Skeletal muscle cell (primary cell): ENCODE measurements at regions not wholly inside any gene's neighbourhood (a gene's known extent, or its start where the extent isn't known, plus 50 kb on each side); places are given as distances from the start of the nearest gene placed in this dataset.

Experiments
- DNase-seq: peaks from one replicate; pipeline ENCODE4 v3.0.0-alpha.2; 2010; ENCODE audit warnings: low read depth
- H3K4me3 ChIP-seq: 2 replicates; pipeline ENCODE4 v1.5.1; 2011; ENCODE audit warnings: low read depth, mild to moderate bottlenecking, control low read depth, low read length, moderate library complexity

DNA sequence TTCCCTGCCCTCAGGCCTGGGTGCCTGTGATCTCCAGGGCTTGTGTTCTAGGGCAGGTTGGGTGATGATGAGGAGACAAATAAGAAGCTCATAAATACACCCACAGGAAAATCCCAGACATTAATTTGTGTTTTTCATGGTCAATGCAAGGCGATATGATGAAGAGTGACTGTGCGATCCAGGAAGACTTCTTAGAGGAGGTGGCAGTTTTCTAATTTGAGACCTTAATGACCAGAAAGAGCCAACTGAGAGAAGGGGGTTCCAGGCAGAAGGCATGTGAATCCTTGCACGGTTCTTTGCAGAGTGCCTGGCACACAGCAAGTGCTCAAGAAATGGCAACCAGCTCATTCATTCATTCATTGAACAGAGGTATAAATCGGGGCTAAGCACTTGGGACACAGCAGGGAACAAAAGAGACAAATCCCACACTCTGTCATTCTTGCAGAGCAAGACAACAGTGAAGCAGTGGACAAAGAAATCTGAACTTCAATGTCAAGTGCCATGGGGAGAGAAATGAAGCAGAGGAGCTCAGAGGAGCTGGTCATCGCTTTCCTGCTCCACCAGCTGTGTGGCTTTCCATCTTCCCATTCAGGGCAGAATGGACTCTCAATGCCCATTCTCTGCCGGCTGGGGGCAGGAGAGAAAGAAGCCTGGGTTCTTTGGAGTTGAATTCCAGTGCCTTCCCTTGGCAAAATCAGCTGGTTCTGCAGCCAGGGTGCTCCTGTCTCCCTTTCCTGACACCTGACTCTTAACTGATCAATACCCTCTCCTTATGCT, 128.3 kb downstream of the AACS start:
- DNase-seq, result no peak
- no peak overlapping the region for H3K4me3 ChIP-seq

DNA sequence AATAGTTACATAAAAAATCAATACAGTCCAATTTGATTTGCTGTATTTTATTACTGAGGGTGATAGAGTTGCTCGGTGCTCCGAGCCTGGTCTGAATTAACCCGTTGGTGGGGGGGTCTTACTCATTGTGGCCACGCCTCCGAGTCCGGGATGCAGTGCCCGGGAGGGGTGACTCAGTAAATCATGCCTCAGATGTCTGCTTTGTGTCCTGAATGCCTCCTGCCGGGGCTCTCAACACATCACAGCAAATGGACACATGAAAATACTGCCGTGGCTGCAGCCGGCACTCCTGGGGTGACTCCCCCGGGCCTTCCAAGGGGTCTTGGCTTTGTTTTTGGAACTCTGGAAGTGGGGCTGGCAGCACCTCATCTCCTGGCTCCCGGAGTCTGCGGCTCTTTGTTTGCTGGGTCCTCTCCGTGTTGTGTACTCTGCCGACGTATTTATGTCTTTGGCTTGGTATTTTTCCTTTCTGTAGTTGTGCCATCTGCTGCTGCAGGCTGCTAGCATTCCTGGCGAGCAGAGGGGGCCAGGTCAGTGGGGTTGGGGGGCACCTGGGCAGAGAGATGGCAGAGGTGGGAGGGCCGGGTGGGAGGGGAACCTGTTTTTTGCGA, 129.0 kb downstream of the AACS start:
- no peak overlapping the region for H3K4me3 ChIP-seq
- DNase-seq, result no peak

DNA sequence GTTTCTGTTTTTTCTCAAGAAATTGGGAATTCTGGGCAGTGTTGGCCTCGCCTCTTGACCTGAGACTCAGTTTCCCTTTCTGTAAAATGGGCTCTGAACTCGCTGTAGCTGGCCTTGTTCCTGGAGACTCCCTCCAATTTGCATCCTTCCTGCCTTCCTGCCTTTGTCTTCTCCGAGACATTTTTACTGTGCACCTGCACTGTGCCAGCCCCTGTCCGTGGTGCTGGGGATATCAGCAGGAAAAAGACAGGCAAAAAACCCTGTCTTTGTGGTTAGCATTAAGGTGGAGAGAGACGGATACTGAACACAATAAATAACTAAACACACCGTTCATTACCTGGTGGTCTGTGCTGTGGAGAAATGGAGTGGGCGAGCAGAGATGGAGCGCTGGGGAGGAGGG, 129.8 kb downstream of the AACS start:
- no peak overlapping the region for H3K4me3 ChIP-seq
- no peak for DNase-seq

DNA sequence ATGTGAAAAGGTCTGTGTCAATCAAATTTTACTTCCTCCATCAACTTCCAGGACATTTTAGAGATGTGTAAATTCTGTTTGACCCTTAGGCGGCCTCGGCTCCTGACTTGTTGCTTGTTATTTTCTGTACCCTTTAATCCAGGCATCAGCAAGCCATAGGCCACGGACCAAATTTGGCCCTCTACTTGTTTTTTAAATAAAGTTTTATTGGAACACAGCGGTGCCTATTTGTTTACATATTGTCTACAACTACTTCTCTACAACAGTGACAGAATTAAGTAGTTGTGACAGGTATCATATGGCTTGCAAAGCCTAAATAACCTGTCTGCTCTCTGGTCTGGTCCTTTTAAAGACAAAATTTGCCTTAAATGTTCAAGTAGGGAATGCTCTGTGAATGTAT, 132.1 kb downstream of the AACS start:
- no peak for DNase-seq
- H3K4me3 ChIP-seq, result no peak overlapping the region

DNA sequence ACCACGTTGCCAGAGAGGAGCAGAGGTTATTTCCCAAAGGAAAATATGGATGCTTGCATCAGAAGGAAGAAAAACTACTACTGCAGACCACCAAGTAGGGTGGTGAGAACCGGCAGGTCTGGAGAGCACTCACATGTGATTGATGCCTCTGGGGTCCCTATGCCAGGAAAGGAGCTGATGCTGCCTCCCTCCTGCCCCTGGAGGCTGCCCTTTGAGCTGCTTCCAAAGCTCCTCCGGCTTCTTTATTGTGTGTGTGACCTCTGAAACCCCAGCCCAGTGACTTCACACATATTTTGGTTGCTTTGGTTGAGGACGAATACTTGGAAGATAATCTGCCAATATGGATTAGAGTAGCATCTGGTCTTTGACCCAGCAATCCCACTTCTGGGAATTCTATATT, 133.4 kb downstream of the AACS start:
- no peak overlapping the region for H3K4me3 ChIP-seq
- DNase-seq, result no peak

DNA sequence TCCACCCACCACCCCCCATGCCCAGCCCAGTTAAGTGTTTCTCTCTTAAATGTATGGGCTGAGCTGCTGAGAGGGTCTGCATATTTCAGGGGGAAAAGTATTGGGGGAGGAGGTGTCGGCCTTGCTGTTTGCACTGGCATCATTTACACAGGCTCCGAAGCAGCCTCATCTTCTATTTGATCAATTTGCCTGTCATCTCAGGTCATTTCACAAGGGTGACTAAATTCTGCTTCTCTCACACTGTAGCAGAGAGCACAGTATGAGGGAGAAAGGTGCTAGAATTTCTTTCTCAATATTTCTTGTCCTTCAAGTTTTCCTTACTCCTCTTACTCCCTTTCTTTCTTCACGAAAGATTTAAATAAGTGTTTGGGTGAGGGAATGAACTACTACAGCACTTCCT, 135.9 kb downstream of the AACS start:
- H3K4me3 ChIP-seq, result no peak overlapping the region
- no peak for DNase-seq

DNA sequence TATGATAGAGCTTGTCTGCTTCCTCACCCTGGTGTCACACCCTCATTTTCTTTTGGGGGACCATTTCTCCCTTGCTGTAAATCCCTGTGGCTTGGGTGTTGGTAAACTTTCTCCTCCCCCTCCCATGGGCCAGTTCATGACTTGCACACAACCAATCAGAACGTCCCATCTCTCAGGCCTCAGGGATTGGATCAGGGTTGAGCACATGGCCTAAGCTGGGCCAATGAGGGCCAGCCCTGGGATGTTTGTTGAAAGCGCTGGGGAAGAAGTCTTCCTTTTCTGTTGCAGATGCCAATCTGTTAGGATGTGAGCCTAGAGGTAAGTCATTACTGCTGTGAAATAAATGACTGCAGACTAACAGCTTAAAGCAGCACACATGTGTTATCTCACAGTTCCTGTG, 136.7 kb downstream of the AACS start:
- DNase-seq, result no peak
- H3K4me3 ChIP-seq, result no peak overlapping the region

DNA sequence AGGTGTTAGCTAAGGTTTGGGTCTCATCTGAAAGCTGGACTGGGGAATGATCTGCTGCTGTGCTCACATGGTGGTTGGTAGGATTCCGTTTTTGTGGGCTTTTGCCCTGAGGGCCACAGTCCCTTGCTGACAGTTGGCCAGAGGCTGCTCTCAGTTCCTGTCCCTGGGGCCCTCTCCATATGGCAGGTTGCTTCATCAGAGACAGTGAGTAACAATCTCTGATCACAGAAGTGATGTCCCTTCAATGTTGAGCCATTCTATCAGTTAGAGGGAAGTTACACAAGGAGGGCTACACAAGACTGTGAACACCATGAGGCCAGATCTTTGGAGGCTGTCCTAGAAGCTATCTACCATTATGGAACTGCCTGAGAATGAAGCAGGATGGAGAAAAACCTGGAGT, 137.2 kb downstream of the AACS start:
- no peak overlapping the region for H3K4me3 ChIP-seq

DNA sequence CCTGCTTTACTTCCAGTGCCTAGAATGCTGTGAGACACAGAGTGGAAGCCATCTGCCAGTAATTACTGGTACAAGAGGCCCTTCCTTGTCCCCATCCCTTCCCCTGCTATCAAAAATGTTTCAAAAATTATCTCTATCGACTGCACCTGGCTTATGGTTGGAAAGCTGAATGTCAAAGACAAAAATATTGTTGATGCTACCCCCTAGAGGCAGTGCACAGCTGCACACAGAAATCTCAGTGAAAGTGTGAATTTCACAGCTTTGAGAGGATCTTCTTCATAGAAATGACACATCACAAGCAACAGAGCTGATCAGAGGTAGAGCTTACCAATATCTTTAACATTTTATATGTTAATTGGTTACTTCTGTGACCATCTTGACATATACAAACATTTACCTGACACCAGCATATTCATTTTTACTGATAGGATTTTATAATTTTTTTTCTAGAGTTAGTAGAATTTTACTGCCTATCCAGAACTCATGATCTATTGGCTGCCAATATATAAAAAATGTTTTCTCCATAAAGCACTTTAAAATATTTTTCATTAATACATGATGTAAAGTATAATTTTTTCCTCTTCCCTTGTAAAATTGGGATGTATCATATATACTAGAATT, 138.0 kb downstream of the AACS start:
- H3K4me3 ChIP-seq, result no peak overlapping the region
- no peak for DNase-seq

More for the DNA sequence above, 137.2 kb downstream of the AACS start:
- no peak for DNase-seq

DNA sequence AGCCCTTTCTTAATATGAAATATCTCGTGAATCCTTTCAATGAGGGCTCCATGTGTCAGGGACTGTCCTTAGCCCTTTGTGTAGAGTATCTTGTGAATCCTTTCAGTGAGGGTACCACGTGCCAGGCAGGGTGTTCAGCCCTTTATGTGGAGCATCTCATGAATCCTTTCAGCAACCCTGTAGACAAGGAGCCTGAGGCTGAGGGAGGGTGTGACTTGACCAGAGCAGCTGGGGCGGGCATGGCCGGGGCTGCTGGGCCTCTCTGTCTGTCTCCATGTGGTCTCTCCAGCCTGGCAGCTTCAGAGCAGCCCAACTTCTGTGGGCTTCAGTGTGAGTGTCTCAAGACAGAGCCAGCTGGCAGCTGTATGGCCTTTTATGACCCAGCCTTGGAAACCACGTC, 140.2 kb downstream of the AACS start:
- no peak for DNase-seq
- H3K4me3 ChIP-seq, result no peak overlapping the region

DNA sequence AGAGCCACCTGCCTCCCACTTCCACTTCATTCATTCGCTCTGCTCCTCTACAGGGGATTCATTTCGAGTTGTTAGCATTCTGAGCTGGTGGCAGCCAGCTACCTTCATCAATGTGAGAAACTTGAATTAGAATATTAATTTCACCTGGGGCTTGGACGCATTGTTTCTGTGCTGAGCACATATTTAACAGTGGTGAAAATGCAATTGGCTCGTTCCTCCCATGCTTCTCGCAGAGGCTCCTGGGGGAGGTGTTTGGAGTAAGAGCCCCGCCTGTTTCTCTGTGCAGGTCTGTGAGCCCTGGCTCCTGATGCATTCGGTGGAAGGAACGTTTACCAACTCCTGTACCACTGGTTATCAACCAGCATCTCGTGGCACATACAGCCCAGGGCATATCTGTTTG, 141.5 kb downstream of the AACS start:
- H3K4me3 ChIP-seq, result no peak overlapping the region
- no peak for DNase-seq

DNA sequence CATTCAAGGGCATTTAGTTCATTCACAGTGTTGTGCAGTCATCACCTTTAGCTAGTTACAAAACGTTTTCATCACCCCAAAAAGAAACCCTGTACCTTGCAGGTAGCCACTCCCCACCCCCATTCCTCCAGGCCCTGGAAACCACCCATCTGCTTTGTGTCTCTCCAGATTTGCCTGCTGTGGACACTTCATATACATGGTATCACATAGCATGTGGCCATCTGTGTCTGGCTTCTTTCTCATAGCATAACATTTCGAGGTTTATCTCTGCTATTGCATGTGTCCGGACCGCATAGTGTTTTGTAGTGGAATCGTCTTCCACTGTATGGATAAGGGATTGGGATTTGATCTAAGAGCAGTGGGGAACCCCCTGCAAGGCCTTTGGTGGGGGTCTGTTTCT, 143.1 kb downstream of the AACS start:
- H3K4me3 ChIP-seq, result no peak overlapping the region
- DNase-seq, result no peak

DNA sequence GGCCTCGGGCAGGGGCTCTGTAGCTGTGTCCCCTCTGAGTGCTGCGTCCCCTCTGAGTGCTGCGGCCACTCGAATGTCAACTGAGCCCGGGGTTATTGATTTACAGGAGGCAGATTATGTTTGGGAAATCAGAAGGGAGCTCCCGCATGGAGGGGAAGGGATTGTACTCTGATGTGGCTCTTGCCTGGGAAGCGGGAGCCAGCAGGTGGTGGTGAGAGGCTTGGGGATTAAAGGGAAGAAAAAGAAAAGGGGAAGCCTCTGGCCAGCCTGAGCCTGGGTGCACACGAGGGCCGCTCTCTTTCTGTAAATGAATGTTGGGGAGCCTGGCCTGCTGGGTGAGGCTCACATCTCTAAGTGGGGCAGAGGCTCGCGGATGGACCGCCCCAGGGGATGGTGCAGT, 143.7 kb downstream of the AACS start:
- DNase-seq, result no peak
- H3K4me3 ChIP-seq, result no peak overlapping the region

DNA sequence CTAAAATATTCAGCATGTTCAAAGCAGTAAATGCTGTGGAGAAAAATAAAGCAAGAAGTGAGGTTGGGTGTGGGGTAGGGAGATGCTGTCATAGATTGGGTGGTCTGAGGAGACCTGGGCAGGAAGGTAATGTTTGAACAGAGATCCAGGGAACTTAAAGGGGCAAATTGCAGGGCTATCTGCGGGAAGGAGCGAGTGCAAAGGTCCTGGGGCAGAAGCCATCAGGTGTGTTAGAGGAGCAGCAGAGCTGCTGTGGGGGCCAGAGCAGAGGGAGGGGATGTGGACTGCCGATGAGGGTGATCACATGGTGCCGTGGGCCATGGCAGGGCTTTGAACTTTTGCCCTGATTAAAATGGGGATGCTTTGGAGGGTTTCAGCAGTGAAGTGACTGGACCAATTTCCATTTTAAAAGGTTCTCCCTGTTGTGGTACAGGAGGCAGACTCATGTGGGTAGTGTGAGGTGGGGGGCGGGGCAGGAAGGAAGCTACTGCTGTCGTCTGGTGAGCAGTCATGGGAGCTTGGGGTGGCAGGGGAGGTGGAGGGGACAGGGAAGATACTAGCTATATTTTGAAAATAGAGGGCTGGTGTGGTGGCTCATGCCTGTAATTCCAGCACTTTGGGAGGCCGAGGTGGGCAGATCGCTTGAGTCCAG, 145.0 kb downstream of the AACS start:
- no peak overlapping the region for H3K4me3 ChIP-seq
- DNase-seq, result no peak

DNA sequence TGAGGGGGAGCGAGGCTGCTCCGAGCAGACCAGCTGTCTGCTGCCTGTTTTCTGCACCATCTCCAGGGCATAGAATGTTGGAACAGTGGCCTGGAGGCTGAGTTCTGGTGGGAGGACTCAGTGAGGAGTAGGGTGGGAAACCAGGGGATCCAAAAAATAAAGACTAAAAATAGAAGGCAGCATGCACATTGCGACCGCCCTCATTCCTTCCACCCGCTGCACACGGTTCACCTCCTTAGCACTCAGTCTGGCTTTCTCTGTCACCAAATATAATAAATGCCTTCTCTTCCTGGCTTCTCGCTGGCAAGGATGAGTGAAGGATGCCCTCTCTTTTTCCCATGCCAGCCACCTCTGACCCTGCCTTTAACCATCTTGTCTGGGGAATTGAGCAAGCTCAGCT, 146.2 kb downstream of the AACS start:
- H3K4me3 ChIP-seq, result no peak overlapping the region
- DNase-seq, result no peak

DNA sequence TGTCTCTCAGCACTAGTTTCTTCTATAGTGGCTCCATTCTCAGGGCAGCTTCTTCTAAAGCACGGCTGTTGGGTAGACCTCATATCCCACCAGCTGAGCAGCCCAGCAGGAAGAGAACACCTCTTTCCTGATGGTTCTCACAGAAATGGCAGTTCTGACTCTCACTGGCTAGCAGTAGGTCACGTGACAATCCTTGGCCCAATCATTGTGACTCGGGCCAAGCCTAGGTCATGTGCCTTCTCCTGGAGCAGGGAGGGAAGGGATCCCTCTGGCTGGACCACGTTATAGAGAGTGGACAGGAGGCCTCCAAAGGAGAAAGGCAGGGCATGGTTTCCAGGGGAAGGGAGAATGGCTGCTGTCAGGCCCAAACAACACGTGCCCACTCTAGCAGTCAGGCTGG, 149.1 kb downstream of the AACS start:
- DNase-seq, result no peak
- no peak overlapping the region for H3K4me3 ChIP-seq

DNA sequence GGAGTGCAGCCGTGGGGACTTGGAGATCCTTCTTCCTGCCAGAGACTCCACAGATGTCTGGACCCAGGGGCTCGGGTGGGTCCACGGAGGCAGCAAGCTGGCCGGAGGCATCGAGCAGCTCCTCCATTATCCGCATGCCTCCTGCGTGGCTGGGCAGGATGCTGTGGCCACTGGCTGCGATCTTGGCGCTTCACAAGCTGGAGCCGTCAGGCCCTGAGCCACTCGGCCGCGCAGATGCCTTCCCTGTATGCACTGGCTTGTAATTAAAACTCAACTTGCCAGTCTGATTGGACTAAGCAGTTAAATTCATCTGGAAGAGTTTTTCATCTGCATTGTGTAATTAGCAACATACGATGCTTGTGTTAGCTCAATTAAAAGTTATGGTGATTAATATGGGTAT, 151.5 kb downstream of the AACS start:
- DNase-seq, result no peak

DNA sequence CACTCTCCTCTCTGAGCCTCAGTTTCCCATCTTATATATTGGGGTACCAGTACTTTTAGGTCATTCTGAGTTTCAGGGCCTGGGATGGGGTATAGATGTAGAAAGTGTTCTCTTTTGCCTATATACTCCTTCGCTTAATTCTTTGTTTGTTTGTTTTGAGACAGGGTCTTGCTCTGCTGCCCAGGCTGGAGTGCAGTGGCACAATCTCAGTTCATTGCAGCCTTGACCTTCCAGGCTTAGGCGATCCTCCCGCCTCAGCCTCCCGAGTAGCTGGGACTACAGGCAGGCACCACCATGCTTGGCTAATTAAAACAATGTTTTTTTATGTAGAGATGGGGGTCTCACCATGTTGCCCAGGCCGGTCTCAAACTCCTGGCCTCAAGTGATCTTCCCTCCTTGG, 152.1 kb downstream of the AACS start:
- H3K4me3 ChIP-seq, result no peak overlapping the region
- DNase-seq, result no peak

More for the DNA sequence above, 151.5 kb downstream of the AACS start:
- H3K4me3 ChIP-seq, result no peak overlapping the region

DNA sequence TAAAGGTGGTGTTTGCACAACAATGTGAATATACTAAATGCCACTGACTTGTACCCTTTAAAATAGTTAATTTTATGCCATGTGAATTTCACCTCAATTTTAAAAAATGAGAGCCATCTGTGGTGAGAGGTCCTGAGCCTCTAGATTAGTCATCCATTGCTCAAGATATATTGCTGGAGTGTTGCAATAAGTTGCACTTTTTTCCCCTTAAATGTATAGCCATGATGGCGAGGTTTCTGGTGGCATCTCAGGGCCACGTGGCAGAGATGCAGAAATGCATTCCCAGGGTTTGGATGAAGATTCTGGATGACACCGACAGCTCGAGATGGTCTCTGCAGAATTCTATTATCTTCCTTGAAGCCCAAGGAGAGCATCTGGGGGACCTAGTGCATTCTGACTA, 153.7 kb downstream of the AACS start:
- H3K4me3 ChIP-seq, result no peak overlapping the region
- peak; percentile 50 for DNase-seq

DNA sequence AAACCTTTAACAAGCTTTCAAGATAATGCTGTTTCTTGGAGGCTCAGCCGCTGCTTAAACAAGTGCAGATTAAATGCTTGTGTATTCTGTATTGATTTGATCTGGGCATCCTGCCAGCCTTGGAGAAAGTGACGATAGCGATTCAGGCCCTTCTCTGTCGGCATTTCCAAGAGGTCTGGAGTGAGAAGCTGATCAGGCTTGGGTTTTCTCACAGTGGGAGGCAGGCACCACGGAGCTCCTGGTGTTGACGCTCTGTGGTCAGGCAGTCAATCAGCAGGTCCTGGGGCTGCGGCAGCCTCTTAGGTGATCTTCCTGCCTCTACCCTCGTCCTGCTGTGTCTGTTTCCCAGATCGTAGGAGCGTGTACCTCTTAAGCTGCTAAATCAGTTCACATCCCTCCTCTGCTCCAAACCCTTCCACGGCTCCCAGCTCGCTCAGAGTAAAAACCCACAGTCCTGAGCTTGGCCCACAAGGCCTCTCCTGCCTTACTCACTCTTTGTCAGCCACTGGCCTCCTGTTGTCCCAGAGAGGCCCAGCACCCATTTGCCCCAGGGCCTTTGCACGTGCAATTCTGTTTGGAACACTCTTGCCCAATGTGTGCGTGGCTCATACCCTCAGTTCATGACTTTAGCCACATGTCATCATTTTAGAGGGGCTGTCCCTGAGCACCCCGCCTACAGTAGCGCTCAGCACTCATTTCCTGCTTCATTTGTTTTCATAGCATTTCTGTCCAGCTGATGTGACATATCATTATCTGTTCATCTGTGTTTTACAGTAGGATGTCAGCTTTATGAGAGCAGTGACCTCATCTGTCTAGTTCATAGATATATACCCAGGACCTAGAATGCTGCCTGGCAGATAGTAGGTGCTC, 155.4 kb downstream of the AACS start:
- no peak overlapping the region for H3K4me3 ChIP-seq
- DNase-seq, result peak; percentile 28
